Left lung (tissue), 4 donors: ENCODE measurements at regions not wholly inside any gene's neighbourhood (a gene's known extent, or its start where the extent isn't known, plus 50 kb on each side); places are given as distances from the start of the nearest gene placed in this dataset.
A peak's percentile ranks its signal among the peaks of the same experiment; 100 is the strongest.

ENCODE experiments used
- ATAC-seq: fragments of 200-7000 bp; cut with Tn5 transposase; one replicate; pipeline ENCODE4 v1.9.1; 2020; ENCODE audit warnings: moderate library complexity
- DNase-seq, 4 donors: peaks; one replicate each; pipeline ENCODE4 v3.0.0-alpha.2; 2013 to 2020
- H3K27ac ChIP-seq, 2 donors: fragments of 200-600 bp; sonication (generic) in 1 of 2; one replicate each; pipeline versions ENCODE4 v1.5.0 to v1.8.0; 2020 to 2021
- H3K27me3 ChIP-seq, 2 donors: fragments of 200-600 bp; sonication (generic) in 1 of 2; one replicate each; pipeline versions ENCODE4 v1.5.0 to v1.8.0; 2020 to 2021
- H3K36me3 ChIP-seq, 2 donors: fragments of 200-600 bp; sonication (generic) in 1 of 2; one replicate each; pipeline versions ENCODE4 v1.5.0 to v1.8.0; 2020 to 2021
- H3K4me1 ChIP-seq, 2 donors: fragments of 200-600 bp; one replicate each; pipeline ENCODE4 v1.8.0; 2021
- H3K4me3 ChIP-seq, 2 donors: fragments of 200-600 bp; sonication (generic) in 1 of 2; one replicate each; pipeline versions ENCODE4 v1.5.0 to v1.8.0; 2020 to 2021; ENCODE audit warnings: mild to moderate bottlenecking in 1 of 2
- H3K9me3 ChIP-seq, 2 donors: fragments of 200-600 bp; sonication (generic) in 1 of 2; one replicate each; pipeline versions ENCODE4 v1.5.0 to v1.8.0; 2020 to 2021
- CTCF ChIP-seq, 2 donors: fragments of 200-600 bp; sonication (generic) in 1 of 2; IDR thresholded peaks; one replicate each; pipeline versions ENCODE4 v1.5.0 to v1.8.0; 2021; ENCODE audit warnings: antibody characterized with exemption in 2 of 2
- intact Hi-C, 2 donors: fragments of 100-400 bp; cut with DNase I; formaldehyde crosslinking; loops; one replicate each; pipeline versions ENCODE4 v1.11.2 to v1.14.2; 2022
- donor health status: DM: no; HTN: yes; CAD: no.
- donor health status: DM: no; HTN: no; CAD: no.

DNA sequence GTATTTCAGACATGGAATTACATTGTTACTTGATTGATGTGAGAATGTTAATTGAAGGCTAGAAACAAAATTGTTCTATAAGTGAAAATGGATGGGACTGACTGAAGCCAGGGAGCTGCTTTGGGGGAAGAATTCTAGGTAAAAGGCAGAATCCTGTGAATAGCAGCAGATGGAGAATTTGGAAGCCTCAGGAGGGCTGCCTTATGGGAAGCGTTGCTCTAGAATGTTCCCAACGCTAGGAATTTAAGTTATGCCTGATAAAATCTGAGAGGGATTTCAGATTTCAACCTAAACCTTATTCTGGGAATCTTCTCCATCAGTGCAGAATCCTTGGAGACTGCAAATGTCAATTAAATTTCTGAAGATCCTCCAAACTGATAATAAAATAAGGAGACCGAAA, 858.2 kb upstream of the FLRT2 start:
- no peak for ATAC-seq
- no peak overlapping the region for H3K27ac ChIP-seq
- intact Hi-C loops: no loop called here

GRCh38 chr14:84674636-84675035, 855.3 kb upstream of the FLRT2 start:
- Histone ChIP-seq H3K36me3 (no peaks in the 10 kb centered on the region), H3K27ac (no peak overlapping the region), H3K4me3 (no peak overlapping the region), H3K4me1 (no peaks in the 10 kb centered on the region), H3K9me3 (no peaks in the 10 kb centered on the region), H3K27me3 (no peaks in the 10 kb centered on the region)
- TF ChIP-seq CTCF (IDR thresholded peaks at IDR 0.05): no peak
- no peak for DNase-seq
- no peak for ATAC-seq
- intact Hi-C loops: no loop called here

More for the DNA sequence above, 858.2 kb upstream of the FLRT2 start:
- Histone ChIP-seq H3K36me3 (no peaks in the 10 kb centered on the region), H3K27me3 (no peaks in the 10 kb centered on the region), H3K4me1 (no peaks in the 10 kb centered on the region), H3K4me3 (no peak overlapping the region), H3K9me3 (peaks cover 0 to 8% of the 10 kb centered on the region in 2 donors)
- no peak for DNase-seq
- TF ChIP-seq CTCF (IDR thresholded peaks at IDR 0.05): no peak

GRCh38 chr14:84686550-84686949, 843.4 kb upstream of the FLRT2 start:
- TF ChIP-seq CTCF (IDR thresholded peaks at IDR 0.05): no peak
- H3K4me3 ChIP-seq: no peak overlapping the region
- ATAC-seq (no peak), DNase-seq (no peak)
- H3K27ac ChIP-seq: no peak overlapping the region
- H3K36me3 ChIP-seq: no peaks in the 10 kb centered on the region
- intact Hi-C loops: no loop called here
- H3K4me1 ChIP-seq: no peaks in the 10 kb centered on the region
- H3K9me3 ChIP-seq: peaks cover 0 to 5% of the 10 kb centered on the region in 2 donors
- no peaks in the 10 kb centered on the region for H3K27me3 ChIP-seq

GRCh38 chr14:84688297-84689025, 841.5 kb upstream of the FLRT2 start:
- ATAC-seq (no peak), DNase-seq (peak in 1 of 4 donors; percentile 13)
- TF ChIP-seq CTCF (IDR thresholded peaks at IDR 0.05): no peak
- Histone ChIP-seq H3K9me3 (peaks cover 0 to 5% of the 10 kb centered on the region in 2 donors), H3K36me3 (no peaks in the 10 kb centered on the region), H3K27me3 (no peaks in the 10 kb centered on the region), H3K4me1 (no peaks in the 10 kb centered on the region), H3K4me3 (no peak overlapping the region), H3K27ac (no peak overlapping the region)
- intact Hi-C loops: no loop called here

DNA sequence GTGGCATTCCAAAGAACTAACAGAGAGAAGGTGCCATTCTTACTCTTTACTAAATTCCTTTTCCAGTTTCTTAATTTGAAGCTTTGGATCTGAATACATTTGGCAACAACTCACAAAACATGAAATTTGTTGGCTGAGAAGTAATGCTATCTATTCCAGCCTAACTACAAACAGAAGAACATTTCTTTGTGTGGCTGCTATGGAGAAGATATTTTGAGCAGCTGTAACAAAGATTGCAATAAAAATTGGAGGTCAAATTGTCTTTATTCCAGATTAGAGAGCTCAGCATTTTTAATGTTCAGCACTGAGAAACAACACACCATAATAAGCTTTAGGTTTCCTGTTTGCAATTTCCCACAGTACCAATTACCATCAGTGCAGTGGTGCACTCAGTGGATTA, 835.8 kb upstream of the FLRT2 start:
- Histone ChIP-seq H3K9me3 (no peaks in the 10 kb centered on the region), H3K36me3 (no peaks in the 10 kb centered on the region), H3K27ac (no peak overlapping the region), H3K4me1 (no peaks in the 10 kb centered on the region), H3K4me3 (no peak overlapping the region), H3K27me3 (no peaks in the 10 kb centered on the region)
- intact Hi-C loops: no loop called here
- no peak for TF ChIP-seq CTCF (IDR thresholded peaks at IDR 0.05)
- DNase-seq (peak in 2 of 4 donors; percentile 8 to 12), ATAC-seq (no peak)
